DND-41 (cell line): ENCODE measurements at regions not wholly inside any gene's neighbourhood (a gene's known extent, or its start where the extent isn't known, plus 50 kb on each side); places are given as distances from the start of the nearest gene placed in this dataset.

ENCODE experiments used
- CTCF ChIP-seq: IDR thresholded peaks from 2 replicates; pipeline ENCODE4 v1.5.1; 2012; ENCODE audit warnings: borderline replicate concordance, low read length, moderate library complexity, mild to moderate bottlenecking; ENCODE audit not compliant: poor library complexity, severe bottlenecking; ENCODE audit errors: extremely low read depth
- EZH2 ChIP-seq: IDR thresholded peaks from 3 replicates; pipeline ENCODE4 v1.6.1; 2012; ENCODE audit warnings: borderline replicate concordance, low read depth, mild to moderate bottlenecking, moderate library complexity, low read length, inconsistent platforms; ENCODE audit not compliant: severe bottlenecking

- TF ChIP-seq CTCF (no peak), EZH2 (no peak)
Measured at GRCh38 chr13:66001140-66001539, 1229.0 kb downstream of the PCDH9 start.
